ENCODE measurements at regions not wholly inside any gene's neighbourhood (a gene's known extent, or its start where the extent isn't known, plus 50 kb on each side); places are given as distances from the start of the nearest gene placed in this dataset.

DNA sequence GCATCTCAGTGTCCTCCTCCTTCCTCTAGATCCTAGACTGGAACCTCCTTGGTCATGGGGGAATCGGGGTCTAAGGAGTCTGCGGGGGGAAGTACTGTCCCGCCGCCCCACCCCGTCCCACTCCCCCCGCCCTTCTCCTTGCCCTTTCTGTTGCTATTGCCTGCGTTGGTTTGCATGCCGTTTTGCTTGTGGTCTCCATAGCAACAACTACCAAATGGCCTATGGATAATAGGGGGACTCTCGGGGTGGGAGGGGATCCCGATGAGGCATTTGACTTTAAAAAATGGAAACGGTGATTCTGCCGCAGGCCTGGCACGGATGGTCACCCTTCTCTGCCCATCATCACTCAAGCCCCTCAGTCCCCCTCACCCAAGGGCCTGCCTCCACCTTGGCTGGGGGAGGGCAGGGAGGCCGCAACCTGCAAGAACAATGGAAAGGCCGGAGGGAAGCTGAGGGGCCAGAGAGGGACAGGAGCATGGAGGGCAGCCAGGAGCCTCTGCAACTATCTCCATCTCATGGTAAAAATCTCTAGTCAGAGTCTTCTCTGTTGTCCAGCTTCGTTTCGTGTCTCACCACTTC is 231.4 kb upstream of the TNRC6C start:
- Mint-ChIP-seq H3K4me1 (peaks cover 6% of the 10 kb centered on the region), H3K36me3 (peaks cover 2% of the 10 kb centered on the region), H3K4me3 (no peak overlapping the region), H3K27me3 (ENCODE audit: low read depth) (peaks cover 1% of the 10 kb centered on the region), H3K9me3 (peaks cover 17% of the 10 kb centered on the region), H3K27ac (no peak overlapping the region)
- TF ChIP-seq IRF2 (CRISPR knock-in tag; IDR thresholded peaks at IDR 0.05; ENCODE audit: borderline replicate concordance, low read depth) (no peak), TP53 (CRISPR knock-in tag; IDR thresholded peaks at IDR 0.05) (no peak), HMGA2 (CRISPR knock-in tag; IDR thresholded peaks at IDR 0.05) (no peak), NR3C1 (CRISPR knock-in tag; conservative IDR thresholded peaks at IDR 0.05; ENCODE audit: low read depth) (no peak), SP1 (CRISPR knock-in tag; conservative IDR thresholded peaks at IDR 0.05) (no peak), ZNF121 (CRISPR knock-in tag; IDR thresholded peaks at IDR 0.05) (no peak), FOXJ3 (CRISPR knock-in tag; IDR thresholded peaks at IDR 0.05; ENCODE audit: borderline replicate concordance) (no peak), MYBL2 (CRISPR knock-in tag; IDR thresholded peaks at IDR 0.05) (no peak), PRRX2 (CRISPR knock-in tag; IDR thresholded peaks at IDR 0.05) (no peak), ZNF232 (CRISPR knock-in tag; IDR thresholded peaks at IDR 0.05) (no peak), ATF1 (CRISPR knock-in tag; IDR thresholded peaks at IDR 0.05) (no peak)
- TF ChIP-seq, protein P1, sequence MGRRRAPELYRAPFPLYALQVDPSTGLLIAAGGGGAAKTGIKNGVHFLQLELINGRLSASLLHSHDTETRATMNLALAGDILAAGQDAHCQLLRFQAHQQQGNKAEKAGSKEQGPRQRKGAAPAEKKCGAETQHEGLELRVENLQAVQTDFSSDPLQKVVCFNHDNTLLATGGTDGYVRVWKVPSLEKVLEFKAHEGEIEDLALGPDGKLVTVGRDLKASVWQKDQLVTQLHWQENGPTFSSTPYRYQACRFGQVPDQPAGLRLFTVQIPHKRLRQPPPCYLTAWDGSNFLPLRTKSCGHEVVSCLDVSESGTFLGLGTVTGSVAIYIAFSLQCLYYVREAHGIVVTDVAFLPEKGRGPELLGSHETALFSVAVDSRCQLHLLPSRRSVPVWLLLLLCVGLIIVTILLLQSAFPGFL (CRISPR knock-in tag; IDR thresholded peaks at IDR 0.05; ENCODE audit: borderline replicate concordance), result no peak
- TF ChIP-seq, protein P2, sequence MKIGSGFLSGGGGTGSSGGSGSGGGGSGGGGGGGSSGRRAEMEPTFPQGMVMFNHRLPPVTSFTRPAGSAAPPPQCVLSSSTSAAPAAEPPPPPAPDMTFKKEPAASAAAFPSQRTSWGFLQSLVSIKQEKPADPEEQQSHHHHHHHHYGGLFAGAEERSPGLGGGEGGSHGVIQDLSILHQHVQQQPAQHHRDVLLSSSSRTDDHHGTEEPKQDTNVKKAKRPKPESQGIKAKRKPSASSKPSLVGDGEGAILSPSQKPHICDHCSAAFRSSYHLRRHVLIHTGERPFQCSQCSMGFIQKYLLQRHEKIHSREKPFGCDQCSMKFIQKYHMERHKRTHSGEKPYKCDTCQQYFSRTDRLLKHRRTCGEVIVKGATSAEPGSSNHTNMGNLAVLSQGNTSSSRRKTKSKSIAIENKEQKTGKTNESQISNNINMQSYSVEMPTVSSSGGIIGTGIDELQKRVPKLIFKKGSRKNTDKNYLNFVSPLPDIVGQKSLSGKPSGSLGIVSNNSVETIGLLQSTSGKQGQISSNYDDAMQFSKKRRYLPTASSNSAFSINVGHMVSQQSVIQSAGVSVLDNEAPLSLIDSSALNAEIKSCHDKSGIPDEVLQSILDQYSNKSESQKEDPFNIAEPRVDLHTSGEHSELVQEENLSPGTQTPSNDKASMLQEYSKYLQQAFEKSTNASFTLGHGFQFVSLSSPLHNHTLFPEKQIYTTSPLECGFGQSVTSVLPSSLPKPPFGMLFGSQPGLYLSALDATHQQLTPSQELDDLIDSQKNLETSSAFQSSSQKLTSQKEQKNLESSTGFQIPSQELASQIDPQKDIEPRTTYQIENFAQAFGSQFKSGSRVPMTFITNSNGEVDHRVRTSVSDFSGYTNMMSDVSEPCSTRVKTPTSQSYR (CRISPR knock-in tag; IDR thresholded peaks at IDR 0.05), result no peak
- TF ChIP-seq, protein P3, sequence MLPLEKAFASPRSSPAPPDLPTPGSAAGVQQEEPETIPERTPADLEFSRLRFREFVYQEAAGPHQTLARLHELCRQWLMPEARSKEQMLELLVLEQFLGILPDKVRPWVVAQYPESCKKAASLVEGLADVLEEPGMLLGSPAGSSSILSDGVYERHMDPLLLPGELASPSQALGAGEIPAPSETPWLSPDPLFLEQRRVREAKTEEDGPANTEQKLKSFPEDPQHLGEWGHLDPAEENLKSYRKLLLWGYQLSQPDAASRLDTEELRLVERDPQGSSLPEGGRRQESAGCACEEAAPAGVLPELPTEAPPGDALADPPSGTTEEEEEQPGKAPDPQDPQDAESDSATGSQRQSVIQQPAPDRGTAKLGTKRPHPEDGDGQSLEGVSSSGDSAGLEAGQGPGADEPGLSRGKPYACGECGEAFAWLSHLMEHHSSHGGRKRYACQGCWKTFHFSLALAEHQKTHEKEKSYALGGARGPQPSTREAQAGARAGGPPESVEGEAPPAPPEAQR (CRISPR knock-in tag; IDR thresholded peaks at IDR 0.05), result no peak
- no peak for ATAC-seq
- ChIA-PET POLR2A (no interaction called here), CTCF (interaction anchor here (1.0 to 5.9 kb wide), 2 partner anchors 14 to 180 kb away, joined by 3 to 23 read pairs; no protein-coding TSS in a partner anchor)
- no peak for DNase-seq (ENCODE audit: low spot score)

DNA sequence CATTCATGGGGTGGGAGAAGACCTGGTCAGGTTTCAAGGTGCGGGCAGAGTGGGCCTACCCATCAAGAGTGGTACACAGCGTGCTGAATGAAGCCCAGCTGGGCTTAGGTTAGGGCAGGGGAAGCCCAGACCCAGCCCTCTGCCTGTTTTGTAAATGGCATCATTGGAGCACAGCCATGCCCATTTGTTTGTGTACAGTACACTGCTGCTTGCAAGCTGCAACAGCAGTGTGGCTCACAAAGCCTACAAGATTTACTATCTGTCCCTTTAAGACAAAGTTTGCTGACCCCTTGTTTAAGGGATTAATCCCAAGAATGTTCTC is 230.1 kb upstream of the TNRC6C start:
- H3K9me3 Mint-ChIP-seq, result peaks cover 30% of the 10 kb centered on the region
- no peak overlapping the region for H3K4me3 Mint-ChIP-seq
- H3K27me3 Mint-ChIP-seq (ENCODE audit: low read depth), result peaks cover 13% of the 10 kb centered on the region
- DNase-seq (ENCODE audit: low spot score), result no peak
- ChIA-PET CTCF (interaction anchor here (0.6 to 5.9 kb wide), 4 partner anchors 9 to 187 kb away, joined by 3 to 23 read pairs (median 3); no protein-coding TSS in a partner anchor), POLR2A (no interaction called here)
- H3K36me3 Mint-ChIP-seq, result peaks cover 15% of the 10 kb centered on the region
- no peaks in the 10 kb centered on the region for H3K4me1 Mint-ChIP-seq
- no peak for ATAC-seq
- H3K27ac Mint-ChIP-seq, result no peak overlapping the region
- TF ChIP-seq, protein P3 (CRISPR knock-in tag; IDR thresholded peaks at IDR 0.05), result no peak
- TF ChIP-seq SOX15 (CRISPR knock-in tag; IDR thresholded peaks at IDR 0.05) (no peak), EMX1 (CRISPR knock-in tag; IDR thresholded peaks at IDR 0.05) (no peak), SP1 (CRISPR knock-in tag; conservative IDR thresholded peaks at IDR 0.05) (no peak), ZNF232 (CRISPR knock-in tag; IDR thresholded peaks at IDR 0.05) (no peak)
- TF ChIP-seq, protein P4, sequence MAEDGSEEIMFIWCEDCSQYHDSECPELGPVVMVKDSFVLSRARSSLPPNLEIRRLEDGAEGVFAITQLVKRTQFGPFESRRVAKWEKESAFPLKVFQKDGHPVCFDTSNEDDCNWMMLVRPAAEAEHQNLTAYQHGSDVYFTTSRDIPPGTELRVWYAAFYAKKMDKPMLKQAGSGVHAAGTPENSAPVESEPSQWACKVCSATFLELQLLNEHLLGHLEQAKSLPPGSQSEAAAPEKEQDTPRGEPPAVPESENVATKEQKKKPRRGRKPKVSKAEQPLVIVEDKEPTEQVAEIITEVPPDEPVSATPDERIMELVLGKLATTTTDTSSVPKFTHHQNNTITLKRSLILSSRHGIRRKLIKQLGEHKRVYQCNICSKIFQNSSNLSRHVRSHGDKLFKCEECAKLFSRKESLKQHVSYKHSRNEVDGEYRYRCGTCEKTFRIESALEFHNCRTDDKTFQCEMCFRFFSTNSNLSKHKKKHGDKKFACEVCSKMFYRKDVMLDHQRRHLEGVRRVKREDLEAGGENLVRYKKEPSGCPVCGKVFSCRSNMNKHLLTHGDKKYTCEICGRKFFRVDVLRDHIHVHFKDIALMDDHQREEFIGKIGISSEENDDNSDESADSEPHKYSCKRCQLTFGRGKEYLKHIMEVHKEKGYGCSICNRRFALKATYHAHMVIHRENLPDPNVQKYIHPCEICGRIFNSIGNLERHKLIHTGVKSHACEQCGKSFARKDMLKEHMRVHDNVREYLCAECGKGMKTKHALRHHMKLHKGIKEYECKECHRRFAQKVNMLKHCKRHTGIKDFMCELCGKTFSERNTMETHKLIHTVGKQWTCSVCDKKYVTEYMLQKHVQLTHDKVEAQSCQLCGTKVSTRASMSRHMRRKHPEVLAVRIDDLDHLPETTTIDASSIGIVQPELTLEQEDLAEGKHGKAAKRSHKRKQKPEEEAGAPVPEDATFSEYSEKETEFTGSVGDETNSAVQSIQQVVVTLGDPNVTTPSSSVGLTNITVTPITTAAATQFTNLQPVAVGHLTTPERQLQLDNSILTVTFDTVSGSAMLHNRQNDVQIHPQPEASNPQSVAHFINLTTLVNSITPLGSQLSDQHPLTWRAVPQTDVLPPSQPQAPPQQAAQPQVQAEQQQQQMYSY (CRISPR knock-in tag; IDR thresholded peaks at IDR 0.05), result no peak
- TF ChIP-seq, protein P1 (CRISPR knock-in tag; IDR thresholded peaks at IDR 0.05; ENCODE audit: borderline replicate concordance), result no peak

All from WTC11 (cell line).